ENCODE measurements at regions not wholly inside any gene's neighbourhood (a gene's known extent, or its start where the extent isn't known, plus 50 kb on each side); places are given as distances from the start of the nearest gene placed in this dataset.
"Not testable (repeated sequence)": the region's sequence is repeated elsewhere in the genome, so short reads cannot be mapped to it uniquely, and the experiment has no call there.

- no peak for DNase-seq
- H3K27me3 ChIP-seq, result no peaks in the 10 kb centered on the region
- no peaks in the 10 kb centered on the region for H3K36me3 ChIP-seq
- H3K9me3 ChIP-seq, result no peaks in the 10 kb centered on the region
- no peak overlapping the region for H3K4me3 ChIP-seq
Measured at GRCh38 chr7:3174515-3175284, 126.4 kb upstream of the SDK1 start.

- no peak for DNase-seq
- H3K4me3 ChIP-seq, result no peak overlapping the region
- no peaks in the 10 kb centered on the region for H3K9me3 ChIP-seq
- H3K36me3 ChIP-seq, result no peaks in the 10 kb centered on the region
- H3K27me3 ChIP-seq, result no peaks in the 10 kb centered on the region
Measured at GRCh38 chr7:3175285-3175902, 125.7 kb upstream of the SDK1 start.

- Histone ChIP-seq H3K4me3 (no peak overlapping the region), H3K36me3 (no peaks in the 10 kb centered on the region), H3K9me3 (no peaks in the 10 kb centered on the region), H3K27me3 (no peaks in the 10 kb centered on the region)
- no peak for DNase-seq
Measured at GRCh38 chr7:3176112-3177000, 124.7 kb upstream of the SDK1 start.

GRCh38 chr7:3177271-3177670 lies 123.8 kb upstream of the SDK1 start:
- no peak overlapping the region for H3K4me3 ChIP-seq
- DNase-seq, result no peak
- H3K27me3 ChIP-seq, result no peaks in the 10 kb centered on the region
- no peaks in the 10 kb centered on the region for H3K9me3 ChIP-seq
- H3K36me3 ChIP-seq, result no peaks in the 10 kb centered on the region

GRCh38 chr7:3179456-3179855 lies 121.6 kb upstream of the SDK1 start:
- H3K4me3 ChIP-seq, result no peak overlapping the region
- no peak for DNase-seq
- H3K36me3 ChIP-seq, result no peaks in the 10 kb centered on the region
- no peaks in the 10 kb centered on the region for H3K27me3 ChIP-seq
- no peaks in the 10 kb centered on the region for H3K9me3 ChIP-seq

- no peak for DNase-seq
- Histone ChIP-seq H3K36me3 (no peaks in the 10 kb centered on the region), H3K9me3 (no peaks in the 10 kb centered on the region), H3K27me3 (no peaks in the 10 kb centered on the region), H3K4me3 (no peak overlapping the region)
Measured at GRCh38 chr7:3180604-3181003, 120.4 kb upstream of the SDK1 start.

GRCh38 chr7:3182055-3182454 lies 119.0 kb upstream of the SDK1 start:
- not testable (repeated sequence) for DNase-seq, H3K4me3 ChIP-seq, H3K9me3 ChIP-seq, H3K36me3 ChIP-seq, H3K27me3 ChIP-seq

GRCh38 chr7:3187444-3188040 lies 113.5 kb upstream of the SDK1 start:
- no peak overlapping the region for H3K4me3 ChIP-seq
- no peaks in the 10 kb centered on the region for H3K27me3 ChIP-seq
- H3K36me3 ChIP-seq, result no peaks in the 10 kb centered on the region
- no peak for DNase-seq
- H3K9me3 ChIP-seq, result no peaks in the 10 kb centered on the region

- Histone ChIP-seq H3K4me3 (no peak overlapping the region), H3K9me3 (no peaks in the 10 kb centered on the region), H3K36me3 (no peaks in the 10 kb centered on the region), H3K27me3 (no peaks in the 10 kb centered on the region)
- no peak for DNase-seq
Measured at GRCh38 chr7:3188946-3189345, 112.1 kb upstream of the SDK1 start.

- H3K36me3 ChIP-seq, result no peaks in the 10 kb centered on the region
- no peaks in the 10 kb centered on the region for H3K9me3 ChIP-seq
- H3K4me3 ChIP-seq, result no peak overlapping the region
- DNase-seq, result no peak
- no peaks in the 10 kb centered on the region for H3K27me3 ChIP-seq
Measured at GRCh38 chr7:3191548-3191947, 109.5 kb upstream of the SDK1 start.

GRCh38 chr7:3192669-3193068 lies 108.4 kb upstream of the SDK1 start:
- DNase-seq, result no peak
- no peaks in the 10 kb centered on the region for H3K36me3 ChIP-seq
- H3K27me3 ChIP-seq, result no peaks in the 10 kb centered on the region
- H3K4me3 ChIP-seq, result no peak overlapping the region
- H3K9me3 ChIP-seq, result no peaks in the 10 kb centered on the region

GRCh38 chr7:3193379-3194120 lies 107.5 kb upstream of the SDK1 start:
- H3K9me3 ChIP-seq, result no peaks in the 10 kb centered on the region
- no peaks in the 10 kb centered on the region for H3K27me3 ChIP-seq
- no peak for DNase-seq
- H3K4me3 ChIP-seq, result no peak overlapping the region
- no peaks in the 10 kb centered on the region for H3K36me3 ChIP-seq

- no peaks in the 10 kb centered on the region for H3K36me3 ChIP-seq
- no peaks in the 10 kb centered on the region for H3K27me3 ChIP-seq
- H3K9me3 ChIP-seq, result no peaks in the 10 kb centered on the region
- peak; percentile 16 for DNase-seq
- no peak overlapping the region for H3K4me3 ChIP-seq
Measured at GRCh38 chr7:3194501-3195141, 106.4 kb upstream of the SDK1 start.

GRCh38 chr7:3195160-3195559 lies 105.9 kb upstream of the SDK1 start:
- no peak for DNase-seq
- H3K9me3 ChIP-seq, result no peaks in the 10 kb centered on the region
- no peak overlapping the region for H3K4me3 ChIP-seq
- no peaks in the 10 kb centered on the region for H3K36me3 ChIP-seq
- no peaks in the 10 kb centered on the region for H3K27me3 ChIP-seq

- H3K9me3 ChIP-seq, result no peaks in the 10 kb centered on the region
- DNase-seq, result no peak
- H3K36me3 ChIP-seq, result no peaks in the 10 kb centered on the region
- no peak overlapping the region for H3K4me3 ChIP-seq
- no peaks in the 10 kb centered on the region for H3K27me3 ChIP-seq
Measured at GRCh38 chr7:3196629-3197400, 104.2 kb upstream of the SDK1 start.

Data from MG63 (cell line).